Sigmoid colon (tissue), 4 donors: ENCODE measurements at regions not wholly inside any gene's neighbourhood (a gene's known extent, or its start where the extent isn't known, plus 50 kb on each side); places are given as distances from the start of the nearest gene placed in this dataset.

ENCODE experiments used
- CTCF ChIP-seq, 4 experiments: fragments of 450-650 bp in 3 of 4; fragments of 200-600 bp in 1 of 4; IDR thresholded peaks; one replicate each; pipeline ENCODE4 v1.5.1; 2016 to 2019; ENCODE audit warnings: antibody characterized with exemption in 4 of 4, mild to moderate bottlenecking in 3 of 4, moderate library complexity in 2 of 4
- EP300 ChIP-seq, 4 donors: sonication (generic); formaldehyde crosslinking; IDR thresholded peaks; one replicate each; pipeline ENCODE4 v1.6.1; 2017; ENCODE audit warnings: antibody characterized with exemption in 4 of 4
- POLR2A ChIP-seq, 2 donors: fragments of 450-650 bp; IDR thresholded peaks; one replicate each; pipeline ENCODE4 v1.6.1; 2016; ENCODE audit warnings: antibody characterized with exemption in 2 of 2, mild to moderate bottlenecking in 2 of 2, moderate library complexity in 2 of 2
- POLR2AphosphoS5 ChIP-seq, 4 donors: sonication (generic); formaldehyde crosslinking; IDR thresholded peaks; one replicate each; pipeline ENCODE4 v1.6.1; 2017; ENCODE audit warnings: antibody characterized with exemption in 4 of 4

GRCh38 chr12:93001407-93001806 is 72.3 kb upstream of the EEA1 start:
- no peak for TF ChIP-seq POLR2A (IDR thresholded peaks at IDR 0.05)
- no peak for TF ChIP-seq CTCF (IDR thresholded peaks at IDR 0.05)
- no peak for TF ChIP-seq POLR2AphosphoS5 (IDR thresholded peaks at IDR 0.05)
- no peak for TF ChIP-seq EP300 (IDR thresholded peaks at IDR 0.05)
